Natural killer cell (primary cell): ENCODE measurements at regions not wholly inside any gene's neighbourhood (a gene's known extent, or its start where the extent isn't known, plus 50 kb on each side); places are given as distances from the start of the nearest gene placed in this dataset.

Experiments used
- ATAC-seq, 3 donors: fragments of 150-1000 bp in 2 of 3; fragments of 200-7000 bp in 1 of 3; cut with Tn5 transposase; 1 replicate in 1 of 3; 2 replicates in 2 of 3; pipeline ENCODE4 v1.10.0; 2021; ENCODE audit warnings: mild to moderate bottlenecking in 2 of 3, moderate library complexity in 2 of 3
- DNase-seq, 2 donors: peaks; one replicate each; pipeline versions ENCODE4 v3.0.0 to v3.0.0-alpha.2; 2013 to 2021; ENCODE audit warnings: mixed read lengths in 1 of 2
- H3K27ac ChIP-seq: one replicate; pipeline ENCODE4 v1.5.1; 2013; ENCODE audit warnings: mild to moderate bottlenecking, low read length
- H3K27me3 ChIP-seq: one replicate; pipeline ENCODE4 v1.6.1; 2013; ENCODE audit warnings: low read length; ENCODE audit not compliant: control insufficient read depth, insufficient read depth
- H3K36me3 ChIP-seq: one replicate; pipeline ENCODE4 v1.6.1; 2013; ENCODE audit warnings: low read length; ENCODE audit not compliant: control insufficient read depth, insufficient read depth
- H3K4me1 ChIP-seq: one replicate; pipeline ENCODE4 v1.6.1; 2013; ENCODE audit warnings: low read length; ENCODE audit not compliant: control insufficient read depth, insufficient read depth
- H3K4me3 ChIP-seq: one replicate; pipeline ENCODE4 v1.5.1; 2013; ENCODE audit warnings: low read length
- H3K9me3 ChIP-seq: one replicate; pipeline ENCODE4 v1.6.1; 2013; ENCODE audit warnings: low read length; ENCODE audit not compliant: control insufficient read depth, insufficient read depth
- H3K27ac Mint-ChIP-seq, 2 donors: one replicate each; pipeline ENCODE4 v1.8.0; 2022; ENCODE audit warnings: mild to moderate bottlenecking in 2 of 2, mixed read lengths in 2 of 2, moderate library complexity in 1 of 2
- H3K27me3 Mint-ChIP-seq, 2 donors: one replicate each; pipeline ENCODE4 v1.8.0; 2022; ENCODE audit warnings: low read depth in 2 of 2, mixed read lengths in 2 of 2
- H3K36me3 Mint-ChIP-seq: one replicate; pipeline ENCODE4 v1.8.0; 2022; ENCODE audit warnings: mixed read lengths
- H3K4me1 Mint-ChIP-seq, 2 donors: one replicate each; pipeline ENCODE4 v1.8.0; 2022; ENCODE audit warnings: mixed read lengths in 2 of 2
- H3K4me3 Mint-ChIP-seq: one replicate; pipeline ENCODE4 v1.8.0; 2022; ENCODE audit warnings: mild to moderate bottlenecking, moderate library complexity, mixed read lengths
- H3K9me3 Mint-ChIP-seq, 2 donors: one replicate each; pipeline ENCODE4 v1.8.0; 2022; ENCODE audit warnings: mixed read lengths in 2 of 2
- WGBS: methylation state at CpG from one replicate; pipeline ENCODE4 v1.1.7; 2013; ENCODE audit warnings: missing lambda C conversion rate; ENCODE audit not compliant: insufficient coverage; 5-methylcytosine and 5-hydroxymethylcytosine counted together
- intact Hi-C: fragments of 100-400 bp; cut with micrococcal nuclease; formaldehyde crosslinking; loops from one replicate; pipeline ENCODE4 v1.14.2; 2022
- TF ChIP-seq, protein P1 (sequence below): fragments of 200-600 bp; IDR thresholded peaks from one replicate; pipeline ENCODE4 v1.8.0; 2022; ENCODE audit warnings: antibody characterized with exemption

DNA sequence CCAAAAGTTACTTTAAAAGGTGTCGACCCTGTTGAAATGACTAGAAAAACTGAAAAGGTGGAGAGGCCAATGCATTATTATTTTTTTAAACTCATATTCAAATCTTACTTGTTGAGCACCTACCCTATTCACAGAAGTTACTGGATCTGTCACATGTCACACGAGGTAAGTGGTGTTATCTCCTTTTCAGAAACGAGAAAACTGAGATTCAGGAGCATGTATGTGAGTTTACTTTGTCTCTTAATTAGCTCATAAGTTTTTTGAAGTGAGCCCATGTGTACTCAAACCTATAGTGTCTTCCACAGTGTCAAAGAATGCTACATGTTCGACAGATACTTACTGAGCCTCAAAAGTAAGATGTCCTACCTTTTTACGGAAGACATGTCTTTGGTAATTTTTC is 81.8 kb upstream of the EGLN3 start:
- Histone ChIP-seq H3K27me3 (no peaks in the 10 kb centered on the region), H3K4me3 (no peak overlapping the region), H3K27ac (no peak overlapping the region), H3K4me1 (no peaks in the 10 kb centered on the region), H3K9me3 (no peaks in the 10 kb centered on the region), H3K36me3 (no peaks in the 10 kb centered on the region)
- H3K4me3 Mint-ChIP-seq, result no peak overlapping the region
- H3K27ac Mint-ChIP-seq, result no peak overlapping the region
- 86% methylated on average over 4 of the region's 5 CpGs for WGBS
- ATAC-seq (no peak), DNase-seq (no peak)
- H3K4me1 Mint-ChIP-seq, result no peaks in the 10 kb centered on the region
- TF ChIP-seq, protein P1, sequence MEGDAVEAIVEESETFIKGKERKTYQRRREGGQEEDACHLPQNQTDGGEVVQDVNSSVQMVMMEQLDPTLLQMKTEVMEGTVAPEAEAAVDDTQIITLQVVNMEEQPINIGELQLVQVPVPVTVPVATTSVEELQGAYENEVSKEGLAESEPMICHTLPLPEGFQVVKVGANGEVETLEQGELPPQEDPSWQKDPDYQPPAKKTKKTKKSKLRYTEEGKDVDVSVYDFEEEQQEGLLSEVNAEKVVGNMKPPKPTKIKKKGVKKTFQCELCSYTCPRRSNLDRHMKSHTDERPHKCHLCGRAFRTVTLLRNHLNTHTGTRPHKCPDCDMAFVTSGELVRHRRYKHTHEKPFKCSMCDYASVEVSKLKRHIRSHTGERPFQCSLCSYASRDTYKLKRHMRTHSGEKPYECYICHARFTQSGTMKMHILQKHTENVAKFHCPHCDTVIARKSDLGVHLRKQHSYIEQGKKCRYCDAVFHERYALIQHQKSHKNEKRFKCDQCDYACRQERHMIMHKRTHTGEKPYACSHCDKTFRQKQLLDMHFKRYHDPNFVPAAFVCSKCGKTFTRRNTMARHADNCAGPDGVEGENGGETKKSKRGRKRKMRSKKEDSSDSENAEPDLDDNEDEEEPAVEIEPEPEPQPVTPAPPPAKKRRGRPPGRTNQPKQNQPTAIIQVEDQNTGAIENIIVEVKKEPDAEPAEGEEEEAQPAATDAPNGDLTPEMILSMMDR, result no peak
- H3K36me3 Mint-ChIP-seq, result no peaks in the 10 kb centered on the region
- peaks cover under 1 to 7% of the 10 kb centered on the region in 2 donors for H3K27me3 Mint-ChIP-seq
- intact Hi-C loops, result no loop called here
- H3K9me3 Mint-ChIP-seq, result peaks cover 0 to 2% of the 10 kb centered on the region in 2 donors

DNA sequence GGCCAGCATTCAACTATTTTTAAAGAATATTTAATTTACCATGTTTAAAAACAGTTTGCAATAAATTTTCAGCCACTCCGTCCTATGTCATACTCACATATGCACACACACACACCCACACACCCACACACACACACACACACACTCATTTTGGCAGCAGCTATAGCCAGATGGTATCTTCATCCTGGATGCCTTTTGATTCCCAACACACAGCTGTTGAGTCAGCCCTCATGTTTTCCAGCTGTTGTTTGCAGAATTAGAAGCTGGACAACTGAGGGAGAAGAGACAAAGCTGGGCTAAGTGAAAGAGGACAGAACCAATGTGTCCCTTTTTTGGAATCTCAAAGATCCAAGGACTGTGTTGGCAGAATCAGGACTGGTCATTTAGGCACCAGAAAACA is 80.0 kb upstream of the EGLN3 start:
- Mint-ChIP-seq H3K27ac (no peak overlapping the region), H3K27me3 (peaks cover 0 to 7% of the 10 kb centered on the region in 2 donors)

DNA sequence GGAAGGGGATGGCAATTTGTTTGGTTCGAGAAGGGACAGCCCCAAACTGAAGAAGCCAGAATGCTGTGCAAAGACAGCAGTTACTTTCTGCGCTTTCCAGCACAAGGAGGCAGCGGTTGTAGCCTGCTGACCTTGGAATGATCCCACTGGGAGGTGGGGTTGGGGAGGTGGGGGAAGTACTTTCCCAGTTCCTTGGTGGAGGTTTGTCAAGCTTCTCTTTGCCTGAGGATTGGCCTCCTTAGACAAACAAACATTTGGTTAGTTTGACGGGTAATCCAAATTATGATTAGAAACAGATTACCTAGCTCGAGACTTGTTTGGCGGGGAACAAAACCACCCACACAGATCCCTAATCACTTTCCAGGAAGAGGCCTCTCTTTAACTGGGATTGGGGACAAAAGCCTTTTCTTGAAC is 79.1 kb upstream of the EGLN3 start:
- Histone ChIP-seq H3K4me1 (no peaks in the 10 kb centered on the region), H3K27me3 (no peaks in the 10 kb centered on the region), H3K4me3 (no peak overlapping the region), H3K27ac (no peak overlapping the region), H3K9me3 (no peaks in the 10 kb centered on the region), H3K36me3 (no peaks in the 10 kb centered on the region)
- TF ChIP-seq, protein P1, result no peak
- intact Hi-C loops, result no loop called here
- Mint-ChIP-seq H3K9me3 (peaks cover 0 to 2% of the 10 kb centered on the region in 2 donors), H3K27me3 (peaks cover 0 to 7% of the 10 kb centered on the region in 2 donors), H3K4me1 (peaks cover 0 to 5% of the 10 kb centered on the region in 2 donors), H3K4me3 (no peak overlapping the region), H3K27ac (no peak overlapping the region), H3K36me3 (no peaks in the 10 kb centered on the region)
- WGBS, result 95% methylated on average over 6 of the region's 6 CpGs
- ATAC-seq, result no peak
- no peak for DNase-seq

More for the DNA sequence above, 80.0 kb upstream of the EGLN3 start:
- intact Hi-C loops, result no loop called here
- peaks cover 0 to 2% of the 10 kb centered on the region in 2 donors for H3K9me3 Mint-ChIP-seq
- H3K4me3 ChIP-seq, result no peak overlapping the region
- TF ChIP-seq, protein P1, result no peak
- WGBS, result 86% methylated on average over 1 of the region's 1 CpG
- H3K4me1 Mint-ChIP-seq, result peaks cover 0 to 5% of the 10 kb centered on the region in 2 donors
- H3K27ac ChIP-seq, result no peak overlapping the region
- DNase-seq (no peak), ATAC-seq (no peak)
- H3K4me1 ChIP-seq, result no peaks in the 10 kb centered on the region
- no peaks in the 10 kb centered on the region for H3K36me3 ChIP-seq
- H3K4me3 Mint-ChIP-seq, result no peak overlapping the region
- H3K27me3 ChIP-seq, result no peaks in the 10 kb centered on the region
- H3K9me3 ChIP-seq, result no peaks in the 10 kb centered on the region
- H3K36me3 Mint-ChIP-seq, result no peaks in the 10 kb centered on the region

DNA sequence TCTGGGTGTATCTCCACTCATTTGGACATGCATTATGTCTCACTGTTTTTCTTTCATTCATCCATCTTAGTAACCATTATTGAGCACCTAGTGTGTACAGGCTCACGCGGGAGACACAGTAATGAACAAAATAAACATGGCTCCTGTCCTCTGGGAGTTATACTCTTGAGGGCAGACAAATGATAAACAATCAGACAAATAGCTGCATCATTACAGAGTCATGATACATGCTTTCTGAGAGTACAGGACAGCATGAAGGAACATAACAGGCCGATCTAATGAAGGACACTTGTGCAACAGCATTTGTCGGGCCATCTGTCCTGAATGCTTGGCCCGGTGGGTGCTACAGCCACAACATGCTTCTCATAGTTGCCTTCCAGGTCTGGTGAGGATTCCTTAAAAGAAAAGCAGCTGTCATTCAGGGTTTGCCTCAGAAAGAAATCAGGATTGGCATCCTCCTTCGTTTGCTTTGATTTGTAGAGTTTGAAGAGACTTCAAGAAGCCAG is 77.2 kb upstream of the EGLN3 start:
- Mint-ChIP-seq H3K27me3 (peaks cover 0 to 5% of the 10 kb centered on the region in 2 donors), H3K4me3 (no peak overlapping the region), H3K27ac (no peak overlapping the region), H3K36me3 (no peaks in the 10 kb centered on the region), H3K4me1 (peaks cover 0 to 5% of the 10 kb centered on the region in 2 donors), H3K9me3 (peaks cover 0 to 2% of the 10 kb centered on the region in 2 donors)
- TF ChIP-seq, protein P1, result no peak
- Histone ChIP-seq H3K27ac (no peak overlapping the region), H3K9me3 (no peaks in the 10 kb centered on the region), H3K36me3 (no peaks in the 10 kb centered on the region), H3K27me3 (no peaks in the 10 kb centered on the region), H3K4me3 (no peak overlapping the region), H3K4me1 (no peaks in the 10 kb centered on the region)
- WGBS, result 86% methylated on average over 6 of the region's 6 CpGs
- ATAC-seq, result no peak
- intact Hi-C loops, result no loop called here
- DNase-seq, result no peak
